GM21737 (cell line): ENCODE measurements at regions not wholly inside any gene's neighbourhood (a gene's known extent, or its start where the extent isn't known, plus 50 kb on each side); places are given as distances from the start of the nearest gene placed in this dataset.

ENCODE experiments used
- ATAC-seq: cut with Tn5 transposase; IDR thresholded peaks from one replicate; pipeline ENCODE4 v1.9.1; 2021; ENCODE audit warnings: mild to moderate bottlenecking, moderate library complexity; ENCODE audit not compliant: unreplicated experiment

DNA sequence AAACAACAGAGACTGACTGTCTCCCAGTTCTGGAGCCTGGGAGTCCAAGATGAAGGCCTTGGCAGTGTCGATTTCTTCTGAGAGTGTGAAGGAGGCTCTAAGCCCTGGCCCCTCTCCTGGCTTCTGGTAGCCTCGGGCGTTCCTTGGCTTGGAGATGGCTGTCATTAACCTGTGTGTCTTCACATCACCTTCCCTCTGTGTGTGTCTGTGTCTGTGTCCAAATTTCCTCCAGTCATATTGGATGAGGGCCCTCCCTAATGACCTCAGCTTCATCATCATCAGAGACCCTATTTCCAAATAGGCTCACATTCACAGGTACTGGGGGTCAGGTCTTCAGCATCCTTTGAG is 138.3 kb downstream of the TOMM20 start:
- ATAC-seq: no peak

DNA sequence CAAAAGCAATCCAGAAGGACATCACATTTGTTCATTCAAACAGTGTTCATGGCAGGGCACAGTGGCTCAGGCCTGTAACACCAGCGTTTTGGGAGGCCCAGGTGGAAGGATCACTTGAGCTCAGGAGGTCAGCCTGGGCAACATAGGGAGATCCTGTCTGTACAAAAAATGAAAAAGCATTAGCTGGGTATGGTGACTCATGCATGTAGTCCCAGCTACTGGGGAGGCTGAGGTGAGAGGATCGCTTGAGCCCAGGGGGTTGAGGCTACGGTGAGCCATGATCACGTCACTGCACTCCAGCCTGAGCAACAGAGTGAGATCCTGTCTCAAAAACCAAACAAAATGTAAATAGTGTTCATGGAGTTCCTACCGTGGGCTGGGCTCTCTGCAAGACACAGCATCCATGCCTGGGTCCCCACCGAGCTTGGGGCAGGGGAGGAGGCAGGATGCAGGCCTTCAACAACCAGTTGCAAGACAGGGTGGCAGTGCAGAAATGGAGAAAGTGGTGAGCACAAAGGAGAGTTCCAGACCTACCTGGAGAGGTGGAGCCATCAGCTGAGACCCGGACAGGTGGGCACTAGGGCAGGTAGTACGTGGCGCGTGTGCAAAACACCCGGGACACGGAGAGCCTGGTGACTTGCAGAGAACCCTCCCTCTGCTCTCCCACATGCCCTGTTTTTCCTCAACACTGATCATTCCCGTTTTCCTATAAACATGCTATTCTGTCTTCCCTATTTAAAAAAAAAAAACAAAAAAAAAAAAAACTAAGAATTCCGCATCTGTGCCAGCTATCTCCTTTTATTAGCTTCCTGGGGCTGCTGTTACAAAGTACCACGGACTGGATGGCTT is 138.9 kb downstream of the TOMM20 start:
- ATAC-seq: no peak

DNA sequence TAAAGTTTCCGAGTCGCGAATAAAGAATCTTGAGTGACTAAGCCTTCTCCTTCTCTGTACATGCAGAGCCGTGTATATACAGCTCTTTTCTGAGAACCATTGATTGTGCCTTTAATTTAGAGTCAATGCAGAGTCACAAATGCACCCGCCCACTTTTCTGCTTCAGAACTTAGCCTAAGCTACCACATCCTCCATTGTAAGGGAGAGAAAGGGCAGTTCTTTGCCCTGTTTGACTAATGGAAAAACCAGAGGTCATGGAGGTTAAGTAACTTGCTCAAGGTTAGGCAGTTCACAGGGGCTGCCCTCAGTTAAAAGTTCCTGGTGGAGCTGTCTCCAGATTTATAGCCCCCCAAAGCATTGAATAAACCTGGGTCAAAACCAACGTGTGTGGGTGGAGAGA is 139.6 kb downstream of the TOMM20 start:
- ATAC-seq: no peak

DNA sequence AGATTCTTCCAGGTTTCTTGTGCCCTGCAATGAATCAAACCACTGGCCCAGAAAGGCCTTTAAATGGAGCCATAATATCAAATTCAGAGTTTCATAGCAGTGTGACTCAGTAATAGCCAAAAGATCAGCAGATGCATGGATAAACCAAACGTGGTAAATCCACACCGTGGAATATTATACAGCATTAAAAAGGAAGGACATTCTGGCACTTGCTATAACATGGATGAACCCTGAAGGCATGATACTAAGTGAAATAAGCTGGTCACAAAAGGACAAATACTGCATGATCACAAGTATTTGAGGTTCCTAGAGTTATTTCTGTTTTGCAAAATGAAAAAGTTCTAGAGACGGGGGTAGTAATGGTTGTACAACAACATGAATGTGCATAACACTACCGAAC is 140.1 kb downstream of the TOMM20 start:
- no peak for ATAC-seq

DNA sequence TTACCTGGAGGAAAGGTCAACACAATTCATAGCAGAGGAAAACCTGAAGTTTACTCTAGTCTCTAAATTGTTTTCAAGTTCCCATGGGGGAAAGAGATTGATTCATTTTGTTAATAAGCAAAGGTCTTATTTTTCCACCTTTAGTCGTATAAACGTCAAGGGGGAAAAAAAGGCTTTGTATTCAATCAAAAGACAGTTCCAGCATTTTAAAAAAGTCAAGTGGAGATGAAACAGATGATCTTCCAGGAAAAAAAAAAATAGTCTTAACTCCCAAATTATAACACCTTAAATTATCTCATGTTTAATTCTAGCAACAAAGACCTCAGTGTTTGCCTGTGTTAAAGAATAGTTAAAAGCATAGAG is 140.5 kb downstream of the TOMM20 start:
- no peak for ATAC-seq

DNA sequence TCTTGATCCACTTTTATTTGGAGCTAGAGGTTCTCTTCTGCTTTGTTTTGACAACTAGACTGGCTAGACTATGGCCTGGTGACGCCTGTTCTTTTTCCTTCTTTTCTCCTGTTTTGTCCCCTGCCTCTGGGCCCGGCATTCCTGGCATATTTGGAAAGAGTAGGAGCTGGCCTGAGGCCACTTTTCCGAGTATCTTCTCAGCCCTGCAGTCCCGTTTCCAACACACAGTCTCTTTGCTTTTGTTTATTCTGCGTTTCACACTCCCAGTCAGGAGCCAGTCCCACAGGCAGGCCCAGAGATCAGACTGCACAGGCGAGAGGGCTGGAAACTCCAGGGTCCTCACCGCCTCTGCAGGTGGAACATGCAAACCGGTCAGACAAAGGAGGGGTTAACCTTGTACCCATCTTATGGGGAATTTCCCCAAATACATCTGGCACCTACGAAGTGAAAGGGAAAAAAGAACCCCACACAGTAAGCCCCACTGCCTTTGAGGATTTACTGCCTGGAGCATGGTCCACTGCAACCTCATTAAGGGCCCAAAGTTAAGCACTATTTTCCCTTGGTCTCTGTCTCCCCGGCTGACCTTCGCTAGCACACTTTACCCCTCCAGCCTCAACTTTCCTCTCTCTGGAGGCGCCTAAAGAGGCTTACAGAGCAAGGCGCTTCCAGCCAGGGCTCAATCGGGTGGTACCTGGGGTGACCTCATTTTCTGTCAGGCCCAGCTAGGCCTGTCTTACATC is 141.1 kb downstream of the TOMM20 start:
- ATAC-seq: peak; percentile 43

DNA sequence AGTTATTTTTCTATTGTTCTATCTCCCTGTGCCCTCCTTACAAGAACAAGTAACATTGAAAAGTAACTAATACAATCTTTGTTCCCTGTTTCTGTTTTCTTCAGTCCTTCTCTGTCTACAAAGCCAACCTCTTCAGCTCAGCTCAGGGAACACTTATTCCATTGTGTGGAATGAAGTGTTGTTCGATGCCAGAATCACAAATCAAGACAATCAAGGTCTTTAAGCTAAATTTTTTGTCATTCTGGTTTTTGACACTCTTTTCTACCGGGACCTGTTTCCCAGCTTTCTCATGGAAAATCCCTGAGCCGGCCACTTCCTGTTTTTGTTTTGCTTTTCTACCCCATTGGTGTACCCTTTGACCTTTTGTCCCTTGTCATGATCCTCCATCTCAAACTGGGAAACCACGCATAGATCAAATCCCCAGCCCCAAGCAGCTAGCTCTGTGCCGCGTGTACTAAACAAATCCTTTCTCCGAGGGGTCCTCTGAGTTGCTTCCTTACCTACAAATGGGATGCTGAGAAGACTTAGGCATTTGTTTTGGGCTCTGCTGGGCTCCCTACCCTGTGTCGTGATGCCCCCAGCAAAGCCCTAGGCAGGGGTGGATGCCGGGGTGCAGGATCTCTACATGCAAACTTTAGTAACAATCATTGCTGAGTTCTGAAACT is 141.8 kb downstream of the TOMM20 start:
- no peak for ATAC-seq

DNA sequence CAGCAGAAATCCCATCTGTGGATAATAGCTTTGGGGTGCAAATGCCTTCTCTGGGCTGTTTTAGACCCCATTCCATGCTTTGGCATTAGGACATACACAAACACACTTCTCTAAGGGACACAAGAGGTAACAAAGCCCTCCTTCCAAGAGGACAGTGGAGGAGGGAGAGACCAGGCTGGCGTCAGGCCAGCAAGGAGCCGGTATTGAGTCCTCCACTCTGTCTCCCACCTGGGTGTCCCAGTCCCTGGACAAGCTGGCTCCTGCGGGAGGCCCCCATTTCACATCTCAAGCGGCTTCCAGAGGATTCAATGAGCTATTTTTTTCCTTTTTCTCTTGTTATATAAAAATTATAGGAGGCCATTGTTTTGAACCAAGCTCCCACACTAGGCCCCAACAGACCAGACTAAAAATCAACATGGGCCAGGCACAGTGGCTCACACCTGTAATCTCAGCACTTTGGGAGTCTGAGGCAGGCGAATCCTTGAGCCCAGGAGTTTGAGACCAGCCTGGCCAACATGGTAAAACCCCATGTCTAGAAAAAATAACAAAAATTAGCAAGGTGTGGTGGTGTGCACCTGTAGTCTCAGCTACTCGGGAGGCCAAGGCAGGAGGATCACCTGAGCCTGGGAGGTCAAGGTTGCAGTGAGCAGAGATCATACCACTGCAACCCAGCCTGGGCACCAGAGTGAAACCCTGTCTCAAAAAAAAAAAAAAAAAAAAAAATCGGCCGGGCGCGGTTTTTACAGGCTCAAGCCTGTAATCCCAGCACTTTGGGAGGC is 142.9 kb downstream of the TOMM20 start:
- no peak for ATAC-seq

DNA sequence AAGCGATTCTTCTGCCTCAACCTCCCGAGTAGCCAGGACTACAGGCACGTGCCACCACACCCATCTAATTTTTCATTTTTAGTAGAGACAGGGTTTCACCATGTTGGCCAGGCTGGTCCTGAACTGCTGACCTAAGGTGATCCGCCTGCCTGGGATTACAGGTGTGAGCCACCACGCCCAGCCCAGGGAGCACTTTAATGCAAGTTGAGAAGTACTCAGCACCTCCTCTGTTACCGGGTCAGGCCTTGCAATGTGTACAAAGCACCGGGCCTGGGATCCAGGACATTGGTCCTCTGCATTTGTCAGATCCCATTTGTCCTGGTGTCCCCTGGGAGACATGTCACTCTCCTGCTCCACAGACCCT is 143.6 kb downstream of the TOMM20 start:
- no peak for ATAC-seq

DNA sequence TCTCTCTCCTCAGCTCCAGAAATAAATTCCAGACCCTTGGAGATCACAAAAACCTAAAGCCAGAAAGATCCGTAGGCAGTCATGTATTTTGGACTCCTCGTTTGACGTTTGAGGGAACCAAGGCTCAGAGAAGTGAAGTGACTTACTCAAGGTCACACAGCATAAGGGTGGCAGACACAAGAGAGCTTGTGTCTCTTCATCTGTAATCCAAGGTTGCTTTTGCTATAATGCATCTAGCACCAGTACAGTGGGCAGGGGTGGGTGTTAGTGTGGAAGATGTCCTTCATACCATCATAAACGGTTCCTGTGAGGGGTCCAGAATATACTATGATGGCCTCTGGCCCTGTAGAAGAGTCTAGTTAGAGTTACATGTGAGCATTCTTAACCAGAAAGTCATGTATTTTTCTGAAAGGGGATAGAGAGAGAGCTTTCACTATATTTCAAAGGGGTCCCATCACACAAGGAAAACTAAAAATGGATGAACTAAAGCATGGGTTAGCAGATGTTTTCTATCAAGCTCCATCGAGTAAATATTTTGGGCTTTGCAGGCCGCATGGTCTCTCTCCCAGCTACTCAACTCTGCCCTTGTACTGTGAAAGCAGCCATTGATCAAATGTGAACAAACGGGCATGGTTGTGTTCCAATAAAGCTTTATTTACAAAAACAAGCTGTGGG is 144.9 kb downstream of the TOMM20 start:
- no peak for ATAC-seq

DNA sequence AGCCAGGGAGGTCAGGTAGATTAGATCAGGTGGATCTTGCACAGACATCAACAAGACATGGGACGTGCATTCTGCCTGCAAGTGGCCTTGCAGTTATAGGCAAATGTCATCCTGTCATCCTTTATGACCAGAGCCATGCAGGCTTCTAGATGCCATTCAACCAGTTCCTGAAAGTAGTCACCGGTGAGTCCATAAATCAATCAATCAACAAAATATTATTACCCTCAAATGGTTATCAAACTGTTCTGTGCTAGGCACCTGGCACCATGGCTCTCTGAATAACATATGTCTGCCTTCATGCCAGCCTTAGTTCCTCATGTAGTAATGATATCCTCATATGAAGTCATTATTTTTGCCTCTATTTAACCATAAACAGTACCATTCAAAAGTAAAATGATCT is 146.9 kb downstream of the TOMM20 start:
- ATAC-seq: no peak

DNA sequence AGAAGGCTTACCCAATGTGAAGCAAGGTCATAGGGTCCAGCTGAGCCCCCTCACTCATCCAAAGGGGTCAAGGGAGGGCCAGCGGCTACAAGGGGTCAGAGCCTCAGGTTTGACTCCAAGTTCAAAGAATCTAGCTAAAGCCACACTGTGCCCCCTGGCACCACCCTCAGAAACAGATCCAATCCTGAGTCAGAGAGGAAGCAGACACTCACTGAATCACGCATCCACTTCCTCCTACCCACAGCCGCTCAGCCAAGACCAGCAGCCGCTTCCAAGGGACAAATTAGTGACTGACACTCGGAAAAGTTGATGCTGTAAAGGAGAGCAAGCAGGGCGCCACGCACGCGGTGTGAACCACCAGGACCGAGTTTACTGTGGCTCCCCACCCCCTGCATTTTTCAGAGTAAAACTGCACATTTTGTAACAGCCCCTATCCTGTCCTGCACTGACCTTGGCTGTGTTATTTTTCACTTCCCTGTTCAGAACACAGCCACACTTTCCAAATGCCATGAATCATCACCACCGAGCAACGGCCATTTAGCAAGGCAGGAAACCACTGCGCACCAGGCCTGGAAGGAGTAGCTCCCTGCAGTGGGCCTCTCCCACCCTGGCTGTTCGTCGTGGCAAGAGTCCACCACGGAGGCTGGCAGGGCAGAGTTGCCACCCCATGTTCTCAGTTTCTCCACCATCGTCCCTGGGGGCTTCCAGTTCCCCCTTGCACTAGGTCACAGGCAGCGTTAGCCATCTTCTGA is 147.8 kb downstream of the TOMM20 start:
- ATAC-seq: peak; percentile 37

DNA sequence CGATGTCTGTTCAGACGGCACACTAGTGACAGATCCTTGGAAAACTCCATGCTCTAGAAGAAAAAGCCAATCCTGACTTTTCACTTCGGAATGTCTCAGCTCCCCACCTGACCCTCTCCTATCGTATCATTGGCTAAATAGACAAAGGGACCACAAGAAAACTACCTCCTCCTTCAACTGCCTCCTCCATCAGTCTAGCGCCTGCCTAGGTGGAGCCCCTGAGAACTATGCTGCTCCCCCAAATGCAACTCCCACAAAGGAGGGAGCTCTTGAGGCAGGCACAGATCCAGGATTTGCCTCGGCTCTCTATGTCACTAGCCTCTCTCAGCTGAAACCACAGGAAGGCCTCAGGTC is 148.4 kb downstream of the TOMM20 start:
- peak; percentile 2 for ATAC-seq

DNA sequence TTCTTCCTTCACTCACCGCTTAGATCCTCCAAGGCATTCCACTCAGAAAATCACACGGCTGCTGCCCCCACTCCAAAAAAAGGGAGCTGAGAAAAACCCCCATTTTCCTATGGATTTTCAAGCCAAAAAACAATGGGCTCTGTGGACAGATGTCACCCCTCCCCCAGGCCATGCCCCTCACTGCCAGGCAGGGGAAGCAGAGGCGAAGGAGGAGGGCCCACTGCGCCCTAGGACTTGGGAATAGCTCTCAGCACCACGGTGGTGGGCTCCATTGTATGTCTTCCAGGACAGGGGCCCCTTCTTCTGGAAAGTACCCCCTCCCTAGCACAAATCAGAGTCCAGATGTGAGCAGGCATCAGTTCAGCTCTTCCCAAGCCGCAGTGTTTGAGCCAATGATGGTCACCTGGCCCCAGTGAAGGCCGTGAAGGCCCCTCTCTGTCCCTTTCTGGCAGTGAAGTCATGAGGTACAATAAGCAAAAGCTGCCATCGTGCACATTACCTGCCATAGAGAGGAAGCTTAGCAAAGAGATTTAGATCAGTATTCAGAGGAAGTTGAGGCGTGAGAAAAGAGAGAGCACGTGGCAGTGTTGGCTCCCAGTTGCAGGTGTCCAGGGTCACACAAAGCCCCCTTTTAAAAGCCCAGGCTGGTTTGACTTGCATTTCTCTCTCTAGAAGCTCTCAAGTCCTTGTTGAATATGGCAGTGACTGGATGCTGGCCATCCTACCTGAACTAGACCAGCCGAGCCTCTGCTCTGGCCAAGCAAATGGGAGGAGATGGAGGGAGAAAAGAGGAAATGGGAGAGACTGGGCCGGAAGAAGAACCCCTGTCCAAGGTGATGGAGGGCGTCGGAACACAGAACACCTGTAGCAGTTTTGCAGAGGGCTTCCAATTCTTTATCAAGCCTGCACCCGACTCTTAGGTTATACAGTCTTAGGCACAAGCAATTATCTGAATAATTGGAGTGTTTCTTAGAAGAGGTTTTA is 149.0 kb downstream of the TOMM20 start:
- ATAC-seq: no peak

DNA sequence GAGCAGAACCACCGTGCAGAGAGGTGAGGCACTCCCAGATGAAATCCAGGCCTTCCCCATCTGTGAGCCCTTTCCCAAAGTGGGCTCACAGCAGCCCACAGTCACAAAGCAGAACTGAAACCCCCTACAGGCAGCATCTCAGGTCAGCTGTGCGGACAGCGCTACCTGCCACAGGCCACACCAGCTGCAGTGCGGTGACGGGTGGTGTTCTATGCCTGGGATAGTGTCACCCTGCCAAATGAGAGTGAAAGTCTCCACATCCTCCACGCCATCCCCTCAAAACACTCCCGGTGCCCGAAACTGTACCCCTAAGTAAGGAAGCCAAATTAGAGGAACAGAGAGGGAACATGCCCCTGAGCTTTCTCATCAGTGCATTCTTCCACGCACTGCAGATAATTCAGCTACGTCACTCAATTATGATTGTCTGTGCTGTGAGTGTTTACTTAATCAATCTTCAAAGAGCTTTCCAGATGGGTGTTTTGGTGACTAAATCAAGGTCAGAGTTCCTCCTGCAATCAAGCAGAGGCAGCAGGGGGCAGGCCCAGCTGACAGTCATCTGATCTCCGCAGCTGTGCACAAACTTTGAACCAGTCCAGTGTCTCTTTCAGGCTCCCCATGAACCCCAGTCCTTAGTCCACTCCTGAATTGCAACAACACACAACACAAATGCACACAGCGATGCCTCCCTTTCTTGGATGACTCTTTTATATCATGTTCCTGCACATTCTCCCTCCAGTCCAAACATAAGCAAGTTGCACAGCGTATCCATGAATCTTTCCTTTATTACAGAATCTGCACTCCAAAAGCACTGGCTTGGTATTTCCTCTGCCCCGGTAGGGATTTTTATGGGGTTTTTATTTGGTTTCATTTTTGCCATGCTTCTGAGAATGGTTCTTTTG is 150.0 kb downstream of the TOMM20 start:
- ATAC-seq: peak; percentile 51

DNA sequence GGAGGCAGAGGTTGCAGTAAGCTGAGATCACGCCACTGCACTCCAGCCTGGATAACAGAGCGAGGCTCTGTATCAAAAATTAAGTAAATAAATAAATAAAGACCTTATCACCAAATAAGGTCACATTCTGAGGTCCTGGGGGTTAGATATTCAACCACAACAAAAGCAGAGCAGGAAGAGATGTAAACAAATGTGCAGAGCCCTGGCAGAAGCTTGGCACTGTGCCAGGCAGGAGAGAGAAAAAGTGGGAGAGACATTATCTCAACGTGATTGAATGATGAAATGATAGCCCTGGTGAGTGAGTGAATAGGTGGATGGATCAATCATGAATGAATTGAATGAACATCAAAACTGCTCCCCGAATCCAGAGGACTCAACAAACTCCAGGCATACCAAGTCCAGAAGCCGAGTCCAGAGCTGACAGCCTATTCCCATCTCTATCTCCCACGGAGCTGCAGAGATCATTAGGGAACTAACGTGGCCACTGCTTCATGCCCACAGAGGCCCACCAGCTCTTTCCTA is 150.7 kb downstream of the TOMM20 start:
- ATAC-seq: no peak

DNA sequence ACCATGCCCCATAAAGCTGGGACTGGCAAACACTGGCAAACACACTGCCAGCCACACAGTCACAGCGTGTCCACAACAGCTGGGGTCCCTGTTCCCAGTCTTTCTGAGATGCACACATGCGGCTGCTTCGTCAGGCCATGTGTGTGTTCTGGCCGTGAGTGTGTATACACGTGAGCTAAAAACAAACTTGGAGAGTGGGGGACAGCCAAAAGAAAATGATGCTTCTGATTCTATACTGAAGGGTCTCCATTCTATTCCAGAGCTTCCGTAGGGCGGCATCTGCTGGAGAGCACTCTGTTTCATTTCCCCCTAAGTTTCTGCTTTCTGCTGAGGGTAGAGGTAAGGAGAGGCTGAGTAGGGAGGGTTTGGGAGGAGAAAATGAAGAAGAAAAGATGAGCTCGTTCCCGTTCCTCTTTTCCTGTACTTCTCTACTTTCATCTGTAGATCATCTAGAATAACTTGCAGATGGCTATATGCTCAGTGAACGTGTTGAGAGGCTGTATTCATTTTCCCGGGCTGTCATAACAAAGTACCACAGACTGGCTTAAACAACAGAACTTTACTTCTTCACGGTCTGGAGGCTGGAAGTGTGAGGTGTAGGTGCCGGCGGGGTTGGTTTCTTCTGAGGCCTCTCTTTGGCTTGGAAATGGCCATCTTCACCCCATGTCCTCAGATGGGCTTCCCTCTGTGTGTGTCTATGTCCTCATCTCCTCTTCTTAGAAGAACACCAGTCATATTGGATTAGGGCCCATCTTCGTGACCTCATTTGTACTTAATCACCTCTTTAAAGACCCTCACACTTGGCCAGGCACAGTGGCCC is 151.6 kb downstream of the TOMM20 start:
- no peak for ATAC-seq
